ENCODE measurements at regions not wholly inside any gene's neighbourhood (a gene's known extent, or its start where the extent isn't known, plus 50 kb on each side); places are given as distances from the start of the nearest gene placed in this dataset.

GRCh38 chr1:67965995-67966665 is 84.3 kb downstream of the DIRAS3 start:
- no peak for TF ChIP-seq CTCF (IDR thresholded peaks at IDR 0.05; ENCODE audit: insufficient read depth in 1 of 2, low read depth in 1 of 2, low read length in 1 of 2, severe bottlenecking in 1 of 2, unreplicated experiment in 1 of 2)
- intact Hi-C loops (cut with micrococcal nuclease; ENCODE audit: unreplicated experiment): no loop called here
- ChIA-PET POLR2A (no interaction called here), CTCF (no interaction called here)
- Mint-ChIP-seq H3K9me3 (ENCODE audit: unreplicated experiment) (no peaks in the 10 kb centered on the region), H3K27me3 (ENCODE audit: insufficient read depth, unreplicated experiment) (no peaks in the 10 kb centered on the region), H3K4me1 (ENCODE audit: low read depth, unreplicated experiment) (no peaks in the 10 kb centered on the region), H3K36me3 (ENCODE audit: insufficient read depth, unreplicated experiment) (no peaks in the 10 kb centered on the region), H3K4me3 (ENCODE audit: unreplicated experiment) (no peak overlapping the region), H3K27ac (ENCODE audit: unreplicated experiment) (no peak overlapping the region)
- H3K4me3 ChIP-seq (ENCODE audit: low read depth, low read length): no peak overlapping the region
- no peaks in the 10 kb centered on the region for H3K36me3 ChIP-seq (ENCODE audit: control insufficient read depth, insufficient read depth, low read length)
- no peaks in the 10 kb centered on the region for H3K4me1 ChIP-seq
- H3K27me3 ChIP-seq (replicated peaks; ENCODE audit: control insufficient read depth, insufficient read depth, low read length): no peaks in the 10 kb centered on the region
- DNase-seq: no peak
- BruUV-seq (replicated peaks): no TSS peak
- no peaks in the 10 kb centered on the region for H3K9me3 ChIP-seq

GRCh38 chr1:67963263-67963662 is 87.2 kb downstream of the DIRAS3 start:
- Mint-ChIP-seq H3K27ac (ENCODE audit: unreplicated experiment) (no peak overlapping the region), H3K27me3 (ENCODE audit: insufficient read depth, unreplicated experiment) (no peaks in the 10 kb centered on the region), H3K9me3 (ENCODE audit: unreplicated experiment) (no peaks in the 10 kb centered on the region), H3K4me3 (ENCODE audit: unreplicated experiment) (no peak overlapping the region), H3K4me1 (ENCODE audit: low read depth, unreplicated experiment) (no peaks in the 10 kb centered on the region), H3K36me3 (ENCODE audit: insufficient read depth, unreplicated experiment) (no peaks in the 10 kb centered on the region)
- Histone ChIP-seq H3K4me3 (ENCODE audit: low read depth, low read length) (no peak overlapping the region), H3K27me3 (replicated peaks; ENCODE audit: control insufficient read depth, insufficient read depth, low read length) (no peaks in the 10 kb centered on the region), H3K36me3 (ENCODE audit: control insufficient read depth, insufficient read depth, low read length) (no peaks in the 10 kb centered on the region), H3K4me1 (no peaks in the 10 kb centered on the region), H3K9me3 (no peaks in the 10 kb centered on the region)
- ChIA-PET CTCF (no interaction called here), POLR2A (no interaction called here)
- intact Hi-C loops (cut with micrococcal nuclease; ENCODE audit: unreplicated experiment): no loop called here
- DNase-seq: no peak
- no TSS peak for BruUV-seq (replicated peaks)
- TF ChIP-seq CTCF (IDR thresholded peaks at IDR 0.05; ENCODE audit: insufficient read depth in 1 of 2, low read depth in 1 of 2, low read length in 1 of 2, severe bottlenecking in 1 of 2, unreplicated experiment in 1 of 2): no peak

GRCh38 chr1:67960766-67961165 is 89.7 kb downstream of the DIRAS3 start:
- ChIA-PET CTCF (no interaction called here), POLR2A (no interaction called here)
- no TSS peak for BruUV-seq (replicated peaks)
- no peak overlapping the region for H3K4me3 ChIP-seq (ENCODE audit: low read depth, low read length)
- no peaks in the 10 kb centered on the region for H3K4me1 ChIP-seq
- H3K27me3 ChIP-seq (replicated peaks; ENCODE audit: control insufficient read depth, insufficient read depth, low read length): no peaks in the 10 kb centered on the region
- H3K36me3 ChIP-seq (ENCODE audit: control insufficient read depth, insufficient read depth, low read length): no peaks in the 10 kb centered on the region
- Mint-ChIP-seq H3K9me3 (ENCODE audit: unreplicated experiment) (no peaks in the 10 kb centered on the region), H3K4me1 (ENCODE audit: low read depth, unreplicated experiment) (no peaks in the 10 kb centered on the region), H3K27ac (ENCODE audit: unreplicated experiment) (no peak overlapping the region), H3K27me3 (ENCODE audit: insufficient read depth, unreplicated experiment) (no peaks in the 10 kb centered on the region), H3K36me3 (ENCODE audit: insufficient read depth, unreplicated experiment) (no peaks in the 10 kb centered on the region), H3K4me3 (ENCODE audit: unreplicated experiment) (no peak overlapping the region)
- TF ChIP-seq CTCF (IDR thresholded peaks at IDR 0.05; ENCODE audit: insufficient read depth in 1 of 2, low read depth in 1 of 2, low read length in 1 of 2, severe bottlenecking in 1 of 2, unreplicated experiment in 1 of 2): no peak
- H3K9me3 ChIP-seq: no peaks in the 10 kb centered on the region
- intact Hi-C loops (cut with micrococcal nuclease; ENCODE audit: unreplicated experiment): no loop called here
- DNase-seq: no peak
